ENCODE measurements at regions not wholly inside any gene's neighbourhood (a gene's known extent, or its start where the extent isn't known, plus 50 kb on each side); places are given as distances from the start of the nearest gene placed in this dataset.

- peak overlapping the region in 1 of 2 donors; percentile 19 for H3K27ac Mint-ChIP-seq
- DNase-seq = no peak
- peaks cover 0 to 20% of the 10 kb centered on the region in 2 donors for H3K27me3 Mint-ChIP-seq
- no peak overlapping the region for H3K4me3 Mint-ChIP-seq
- ATAC-seq (replicated peaks) = no peak
- H3K9me3 Mint-ChIP-seq = no peaks in the 10 kb centered on the region
- H3K4me1 Mint-ChIP-seq (ENCODE audit: low read depth in 2 of 2) = no peaks in the 10 kb centered on the region
- no peaks in the 10 kb centered on the region for H3K36me3 Mint-ChIP-seq (ENCODE audit: insufficient read depth)
Observed at GRCh38 chr11:112625814-112626213, 335.4 kb upstream of the NCAM1 start.

GRCh38 chr11:112626731-112627130, 334.5 kb upstream of the NCAM1 start:
- H3K36me3 Mint-ChIP-seq (ENCODE audit: insufficient read depth) = no peaks in the 10 kb centered on the region
- H3K27ac Mint-ChIP-seq = no peak overlapping the region
- no peaks in the 10 kb centered on the region for H3K9me3 Mint-ChIP-seq
- no peak for DNase-seq
- ATAC-seq (replicated peaks) = no peak
- no peak overlapping the region for H3K4me3 Mint-ChIP-seq
- H3K4me1 Mint-ChIP-seq (ENCODE audit: low read depth in 2 of 2) = no peaks in the 10 kb centered on the region
- peaks cover 0 to 19% of the 10 kb centered on the region in 2 donors for H3K27me3 Mint-ChIP-seq

- peaks cover 0 to 10% of the 10 kb centered on the region in 2 donors for H3K27me3 Mint-ChIP-seq
- DNase-seq (no peak), ATAC-seq (replicated peaks) (no peak)
- no peaks in the 10 kb centered on the region for H3K36me3 Mint-ChIP-seq (ENCODE audit: insufficient read depth)
- no peak overlapping the region for H3K27ac Mint-ChIP-seq
- no peaks in the 10 kb centered on the region for H3K9me3 Mint-ChIP-seq
- no peaks in the 10 kb centered on the region for H3K4me1 Mint-ChIP-seq (ENCODE audit: low read depth in 2 of 2)
- H3K4me3 Mint-ChIP-seq = no peak overlapping the region
Observed at GRCh38 chr11:112627588-112628045, 333.6 kb upstream of the NCAM1 start.

DNA sequence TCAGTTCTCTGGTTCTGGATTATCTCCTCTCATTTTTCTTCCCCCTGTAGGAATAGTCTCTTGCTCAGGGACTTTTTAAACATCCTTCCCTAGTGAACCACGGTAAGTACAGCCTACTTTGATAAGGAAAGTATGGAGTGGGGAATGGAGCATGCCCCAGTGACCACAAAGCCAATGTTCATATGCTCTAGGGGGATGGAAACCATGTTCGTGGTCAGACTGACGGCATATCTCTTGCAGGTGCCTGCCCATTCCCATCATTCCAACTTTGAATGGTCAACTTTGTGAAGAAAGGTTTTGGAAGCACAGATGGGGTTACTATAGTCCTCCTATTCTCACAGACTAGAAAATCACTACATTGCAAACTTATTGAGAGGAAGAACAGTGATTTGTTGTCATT, 332.5 kb upstream of the NCAM1 start:
- ATAC-seq (replicated peaks) = no peak
- Mint-ChIP-seq H3K27ac (no peak overlapping the region), H3K4me1 (ENCODE audit: low read depth in 2 of 2) (no peaks in the 10 kb centered on the region), H3K27me3 (peaks cover 7 to 14% of the 10 kb centered on the region in 2 donors), H3K36me3 (ENCODE audit: insufficient read depth) (no peaks in the 10 kb centered on the region), H3K4me3 (no peak overlapping the region), H3K9me3 (no peaks in the 10 kb centered on the region)
- no peak for DNase-seq

GRCh38 chr11:112630496-112630895, 330.7 kb upstream of the NCAM1 start:
- no peak overlapping the region for H3K27ac Mint-ChIP-seq
- H3K9me3 Mint-ChIP-seq = no peaks in the 10 kb centered on the region
- H3K27me3 Mint-ChIP-seq = peaks cover 13 to 22% of the 10 kb centered on the region in 2 donors
- no peak overlapping the region for H3K4me3 Mint-ChIP-seq
- H3K4me1 Mint-ChIP-seq (ENCODE audit: low read depth in 2 of 2) = no peaks in the 10 kb centered on the region
- H3K36me3 Mint-ChIP-seq (ENCODE audit: insufficient read depth) = no peaks in the 10 kb centered on the region
- no peak for ATAC-seq (replicated peaks)
- no peak for DNase-seq

- ATAC-seq (replicated peaks) (no peak), DNase-seq (no peak)
- no peaks in the 10 kb centered on the region for H3K9me3 Mint-ChIP-seq
- no peaks in the 10 kb centered on the region for H3K4me1 Mint-ChIP-seq (ENCODE audit: low read depth in 2 of 2)
- peaks cover 13 to 25% of the 10 kb centered on the region in 2 donors for H3K27me3 Mint-ChIP-seq
- H3K4me3 Mint-ChIP-seq = no peak overlapping the region
- H3K36me3 Mint-ChIP-seq (ENCODE audit: insufficient read depth) = no peaks in the 10 kb centered on the region
- H3K27ac Mint-ChIP-seq = no peak overlapping the region
Observed at GRCh38 chr11:112631333-112631732, 329.9 kb upstream of the NCAM1 start.

- no peak overlapping the region for H3K4me3 Mint-ChIP-seq
- no peak for DNase-seq
- ATAC-seq (replicated peaks) = no peak
- no peaks in the 10 kb centered on the region for H3K9me3 Mint-ChIP-seq
- no peaks in the 10 kb centered on the region for H3K4me1 Mint-ChIP-seq (ENCODE audit: low read depth in 2 of 2)
- H3K27me3 Mint-ChIP-seq = peaks cover 16 to 32% of the 10 kb centered on the region in 2 donors
- H3K27ac Mint-ChIP-seq = no peak overlapping the region
- no peaks in the 10 kb centered on the region for H3K36me3 Mint-ChIP-seq (ENCODE audit: insufficient read depth)
Observed at GRCh38 chr11:112632866-112633505, 328.2 kb upstream of the NCAM1 start.

- Mint-ChIP-seq H3K27ac (no peak overlapping the region), H3K4me1 (ENCODE audit: low read depth in 2 of 2) (no peaks in the 10 kb centered on the region), H3K27me3 (peaks cover 24 to 32% of the 10 kb centered on the region in 2 donors), H3K36me3 (ENCODE audit: insufficient read depth) (no peaks in the 10 kb centered on the region), H3K4me3 (no peak overlapping the region), H3K9me3 (no peaks in the 10 kb centered on the region)
- DNase-seq (no peak), ATAC-seq (replicated peaks) (no peak)
Observed at GRCh38 chr11:112634551-112634950, 326.7 kb upstream of the NCAM1 start.

- Mint-ChIP-seq H3K9me3 (peaks cover 0 to 2% of the 10 kb centered on the region in 2 donors), H3K4me1 (ENCODE audit: low read depth in 2 of 2) (no peaks in the 10 kb centered on the region), H3K4me3 (no peak overlapping the region), H3K27ac (no peak overlapping the region), H3K27me3 (peaks cover 24 to 32% of the 10 kb centered on the region in 2 donors), H3K36me3 (ENCODE audit: insufficient read depth) (no peaks in the 10 kb centered on the region)
- ATAC-seq (replicated peaks) (no peak), DNase-seq (no peak)
Observed at GRCh38 chr11:112634995-112635737, 326.1 kb upstream of the NCAM1 start.

DNA sequence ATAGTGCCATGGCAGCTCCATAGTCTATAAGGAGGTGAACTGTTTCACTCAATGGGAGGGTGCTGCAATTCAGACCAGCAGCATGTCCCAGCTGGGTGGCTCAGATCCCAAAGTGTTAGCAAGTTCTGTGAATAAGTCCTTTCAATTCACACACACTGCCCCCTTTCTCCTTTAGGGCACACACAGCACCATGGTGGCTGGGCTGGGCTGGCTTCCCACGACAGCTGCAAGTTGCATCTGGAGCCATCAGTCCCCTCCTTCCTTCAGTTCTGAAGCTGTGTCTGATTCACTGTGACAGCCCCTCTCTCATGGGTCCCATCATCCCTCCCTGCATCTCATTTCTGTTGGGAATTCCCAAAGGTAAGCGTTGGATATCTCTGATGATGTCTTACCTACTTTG, 324.1 kb upstream of the NCAM1 start:
- Mint-ChIP-seq H3K36me3 (ENCODE audit: insufficient read depth) (no peaks in the 10 kb centered on the region), H3K4me3 (no peak overlapping the region), H3K9me3 (peaks cover 3 to 8% of the 10 kb centered on the region in 2 donors), H3K27me3 (peaks cover 29 to 32% of the 10 kb centered on the region in 2 donors), H3K27ac (no peak overlapping the region), H3K4me1 (ENCODE audit: low read depth in 2 of 2) (no peaks in the 10 kb centered on the region)
- ATAC-seq (replicated peaks) (no peak), DNase-seq (no peak)

DNA sequence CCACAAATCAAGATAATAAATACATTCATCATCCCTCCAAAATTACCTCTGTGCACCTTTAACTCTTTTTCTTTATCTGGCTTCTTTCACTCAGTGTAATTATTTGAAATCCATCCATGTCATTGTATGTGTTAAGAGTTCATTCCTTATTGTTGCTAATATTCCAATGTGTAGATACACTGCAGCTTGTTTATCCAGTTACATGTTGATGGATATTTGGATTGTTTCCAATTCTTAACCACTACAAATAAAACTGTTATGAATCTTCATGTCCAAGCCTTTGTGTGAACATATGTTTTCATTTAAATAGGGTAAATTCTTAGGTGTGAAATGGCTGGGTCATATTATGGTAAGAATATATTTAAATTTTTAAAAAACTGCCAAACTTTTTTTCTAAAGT, 323.3 kb upstream of the NCAM1 start:
- no peak overlapping the region for H3K27ac Mint-ChIP-seq
- H3K4me1 Mint-ChIP-seq (ENCODE audit: low read depth in 2 of 2) = no peaks in the 10 kb centered on the region
- no peaks in the 10 kb centered on the region for H3K36me3 Mint-ChIP-seq (ENCODE audit: insufficient read depth)
- H3K4me3 Mint-ChIP-seq = no peak overlapping the region
- H3K9me3 Mint-ChIP-seq = peaks cover 4 to 8% of the 10 kb centered on the region in 2 donors
- ATAC-seq (replicated peaks) = no peak
- DNase-seq = no peak
- peaks cover 29 to 32% of the 10 kb centered on the region in 2 donors for H3K27me3 Mint-ChIP-seq

DNA sequence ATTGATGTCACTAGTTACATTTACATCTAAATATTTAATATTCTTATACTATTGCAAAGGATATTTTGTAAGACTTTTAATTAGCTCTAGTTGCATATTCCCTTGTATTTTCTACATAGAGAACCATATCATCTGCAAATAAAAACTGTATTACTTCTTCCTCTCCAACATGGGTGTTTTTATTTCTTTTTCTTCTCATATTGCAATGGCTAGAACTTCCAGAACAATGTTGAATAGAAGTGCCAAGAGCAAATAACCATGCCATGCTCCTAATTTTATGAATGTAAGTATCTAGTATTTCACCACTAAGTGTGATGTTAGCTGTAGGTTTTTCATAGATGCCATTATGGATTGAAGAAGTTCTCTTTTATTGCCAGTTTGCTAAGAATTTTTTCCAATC, 321.8 kb upstream of the NCAM1 start:
- H3K36me3 Mint-ChIP-seq (ENCODE audit: insufficient read depth) = no peaks in the 10 kb centered on the region
- ATAC-seq (replicated peaks) = no peak
- H3K27ac Mint-ChIP-seq = no peak overlapping the region
- peaks cover 15 to 22% of the 10 kb centered on the region in 2 donors for H3K27me3 Mint-ChIP-seq
- no peak overlapping the region for H3K4me3 Mint-ChIP-seq
- peaks cover 5 to 8% of the 10 kb centered on the region in 2 donors for H3K9me3 Mint-ChIP-seq
- no peak for DNase-seq
- no peaks in the 10 kb centered on the region for H3K4me1 Mint-ChIP-seq (ENCODE audit: low read depth in 2 of 2)

DNA sequence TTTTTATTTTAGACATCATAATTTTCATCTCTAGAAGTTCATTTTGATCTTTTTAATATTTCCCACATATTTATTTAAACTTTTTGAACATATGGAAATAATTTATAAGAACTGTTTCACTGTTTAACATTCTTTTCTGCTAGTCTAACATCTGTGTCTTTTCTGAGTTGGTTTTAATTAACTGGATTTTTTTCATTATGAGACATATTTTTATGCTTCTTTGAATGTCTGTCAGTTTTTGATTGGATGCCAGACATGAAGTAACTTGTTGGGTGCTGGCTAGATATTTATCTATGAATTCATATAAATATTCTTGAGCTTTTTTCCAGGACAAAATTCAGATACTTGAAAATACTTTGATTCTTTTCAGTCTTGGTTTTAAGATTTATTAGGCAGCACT, 317.8 kb upstream of the NCAM1 start:
- ATAC-seq (replicated peaks) = no peak
- Mint-ChIP-seq H3K4me1 (ENCODE audit: low read depth in 2 of 2) (no peaks in the 10 kb centered on the region), H3K27ac (no peak overlapping the region), H3K36me3 (ENCODE audit: insufficient read depth) (no peaks in the 10 kb centered on the region), H3K9me3 (peaks cover 5 to 8% of the 10 kb centered on the region in 2 donors), H3K27me3 (peaks cover 8 to 12% of the 10 kb centered on the region in 2 donors), H3K4me3 (no peak overlapping the region)
- no peak for DNase-seq
